Vagina (tissue), 2 donors: ENCODE measurements at regions not wholly inside any gene's neighbourhood (a gene's known extent, or its start where the extent isn't known, plus 50 kb on each side); places are given as distances from the start of the nearest gene placed in this dataset.

Source experiments
- POLR2A ChIP-seq, 2 donors: fragments of 450-650 bp; IDR thresholded peaks; one replicate each; pipeline ENCODE4 v1.6.1; 2017; ENCODE audit warnings: antibody characterized with exemption in 2 of 2, mild to moderate bottlenecking in 2 of 2, moderate library complexity in 2 of 2
- TF ChIP-seq, protein P1 (sequence below), 3 experiments: fragments of 450-650 bp in 2 of 3; fragments of 200-600 bp in 1 of 3; sonication (generic) in 1 of 3; IDR thresholded peaks; one replicate each; pipeline ENCODE4 v1.5.1; 2017 to 2019; ENCODE audit warnings: antibody characterized with exemption in 3 of 3, mild to moderate bottlenecking in 2 of 3, moderate library complexity in 2 of 3

- TF ChIP-seq, protein P1, sequence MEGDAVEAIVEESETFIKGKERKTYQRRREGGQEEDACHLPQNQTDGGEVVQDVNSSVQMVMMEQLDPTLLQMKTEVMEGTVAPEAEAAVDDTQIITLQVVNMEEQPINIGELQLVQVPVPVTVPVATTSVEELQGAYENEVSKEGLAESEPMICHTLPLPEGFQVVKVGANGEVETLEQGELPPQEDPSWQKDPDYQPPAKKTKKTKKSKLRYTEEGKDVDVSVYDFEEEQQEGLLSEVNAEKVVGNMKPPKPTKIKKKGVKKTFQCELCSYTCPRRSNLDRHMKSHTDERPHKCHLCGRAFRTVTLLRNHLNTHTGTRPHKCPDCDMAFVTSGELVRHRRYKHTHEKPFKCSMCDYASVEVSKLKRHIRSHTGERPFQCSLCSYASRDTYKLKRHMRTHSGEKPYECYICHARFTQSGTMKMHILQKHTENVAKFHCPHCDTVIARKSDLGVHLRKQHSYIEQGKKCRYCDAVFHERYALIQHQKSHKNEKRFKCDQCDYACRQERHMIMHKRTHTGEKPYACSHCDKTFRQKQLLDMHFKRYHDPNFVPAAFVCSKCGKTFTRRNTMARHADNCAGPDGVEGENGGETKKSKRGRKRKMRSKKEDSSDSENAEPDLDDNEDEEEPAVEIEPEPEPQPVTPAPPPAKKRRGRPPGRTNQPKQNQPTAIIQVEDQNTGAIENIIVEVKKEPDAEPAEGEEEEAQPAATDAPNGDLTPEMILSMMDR (IDR thresholded peaks at IDR 0.05) = no peak
- TF ChIP-seq POLR2A (IDR thresholded peaks at IDR 0.05) = no peak
Observed at GRCh38 chr7:152911226-152911560, 151.6 kb downstream of the ACTR3B start.
